22Rv1 (cell line): ENCODE measurements at regions not wholly inside any gene's neighbourhood (a gene's known extent, or its start where the extent isn't known, plus 50 kb on each side); places are given as distances from the start of the nearest gene placed in this dataset.

Experiments
- ZFX ChIP-seq: fragments of 450-650 bp; IDR thresholded peaks from 2 replicates; pipeline ENCODE4 v1.6.1; 2017; ENCODE audit warnings: antibody characterized with exemption, borderline replicate concordance
- TF ChIP-seq, protein P1 (sequence below): fragments of 450-650 bp; IDR thresholded peaks from 2 replicates; pipeline ENCODE4 v1.5.1; 2017; ENCODE audit warnings: mild to moderate bottlenecking

DNA sequence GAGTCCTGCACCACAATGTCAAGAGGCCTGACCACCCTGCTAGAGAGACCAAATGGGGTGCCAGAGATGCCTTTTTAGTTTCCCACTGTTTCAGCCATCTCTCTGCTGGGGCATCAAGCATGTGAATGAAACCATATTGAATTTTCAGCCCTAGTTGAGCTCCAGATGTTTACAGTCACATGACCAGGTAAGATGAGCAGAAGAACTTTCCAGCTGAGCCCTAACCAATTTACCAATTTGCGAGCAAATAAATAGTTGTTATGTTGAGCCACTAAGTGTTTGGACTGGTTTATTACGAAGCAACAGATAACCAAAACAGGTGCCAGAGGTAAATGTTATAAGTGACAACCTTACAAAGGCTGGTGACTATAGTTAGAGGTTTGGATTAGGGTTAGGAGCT is 209.1 kb upstream of the CCL2 start:
- TF ChIP-seq, protein P1, sequence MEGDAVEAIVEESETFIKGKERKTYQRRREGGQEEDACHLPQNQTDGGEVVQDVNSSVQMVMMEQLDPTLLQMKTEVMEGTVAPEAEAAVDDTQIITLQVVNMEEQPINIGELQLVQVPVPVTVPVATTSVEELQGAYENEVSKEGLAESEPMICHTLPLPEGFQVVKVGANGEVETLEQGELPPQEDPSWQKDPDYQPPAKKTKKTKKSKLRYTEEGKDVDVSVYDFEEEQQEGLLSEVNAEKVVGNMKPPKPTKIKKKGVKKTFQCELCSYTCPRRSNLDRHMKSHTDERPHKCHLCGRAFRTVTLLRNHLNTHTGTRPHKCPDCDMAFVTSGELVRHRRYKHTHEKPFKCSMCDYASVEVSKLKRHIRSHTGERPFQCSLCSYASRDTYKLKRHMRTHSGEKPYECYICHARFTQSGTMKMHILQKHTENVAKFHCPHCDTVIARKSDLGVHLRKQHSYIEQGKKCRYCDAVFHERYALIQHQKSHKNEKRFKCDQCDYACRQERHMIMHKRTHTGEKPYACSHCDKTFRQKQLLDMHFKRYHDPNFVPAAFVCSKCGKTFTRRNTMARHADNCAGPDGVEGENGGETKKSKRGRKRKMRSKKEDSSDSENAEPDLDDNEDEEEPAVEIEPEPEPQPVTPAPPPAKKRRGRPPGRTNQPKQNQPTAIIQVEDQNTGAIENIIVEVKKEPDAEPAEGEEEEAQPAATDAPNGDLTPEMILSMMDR: no peak
- TF ChIP-seq ZFX: no peak
